Left kidney (tissue), 1 donor: ENCODE measurements at regions not wholly inside any gene's neighbourhood (a gene's known extent, or its start where the extent isn't known, plus 50 kb on each side); places are given as distances from the start of the nearest gene placed in this dataset.

Experiments used
- DNase-seq: peaks from one replicate; pipeline ENCODE4 v3.0.0-alpha.2; 2013

DNA sequence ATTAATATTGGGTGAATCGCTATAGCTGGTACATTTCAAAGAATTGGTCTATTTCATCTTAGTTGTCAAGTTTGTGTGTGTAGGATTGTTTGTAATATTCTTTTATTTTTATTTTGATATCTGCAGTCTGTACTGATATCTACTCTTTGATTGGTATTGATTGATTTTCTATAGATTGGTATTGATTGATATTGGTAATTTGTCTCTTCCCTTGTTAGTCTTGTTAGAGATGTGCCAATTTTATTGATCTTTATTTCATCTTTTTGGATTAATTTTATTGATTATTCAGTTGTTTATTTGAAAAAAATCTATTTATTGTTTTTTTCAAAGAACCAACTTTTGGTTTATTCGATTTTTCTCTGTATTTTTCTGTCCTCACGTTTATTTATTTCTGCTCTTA, 61.4 kb downstream of the TM2D3 start:
- DNase-seq = no peak

DNA sequence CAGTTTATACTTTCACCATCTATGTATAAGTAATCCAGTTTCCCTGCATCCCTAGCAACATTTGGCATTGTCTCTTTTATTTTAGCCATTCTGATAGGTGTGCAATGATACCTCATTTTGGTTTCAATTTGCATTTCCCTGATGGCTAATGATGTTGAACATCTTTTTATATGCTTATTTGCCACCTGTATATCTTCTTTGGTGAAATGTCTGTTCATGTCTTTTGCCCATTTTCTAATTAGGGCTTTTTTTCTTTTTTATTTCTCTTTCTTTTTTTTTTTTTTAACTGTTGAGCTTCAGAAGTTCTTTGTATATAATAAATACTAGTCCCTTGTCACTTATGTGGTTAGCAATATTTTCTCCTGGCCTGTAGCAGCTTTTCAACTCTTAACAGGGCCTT, 68.9 kb downstream of the TM2D3 start:
- no peak for DNase-seq

DNA sequence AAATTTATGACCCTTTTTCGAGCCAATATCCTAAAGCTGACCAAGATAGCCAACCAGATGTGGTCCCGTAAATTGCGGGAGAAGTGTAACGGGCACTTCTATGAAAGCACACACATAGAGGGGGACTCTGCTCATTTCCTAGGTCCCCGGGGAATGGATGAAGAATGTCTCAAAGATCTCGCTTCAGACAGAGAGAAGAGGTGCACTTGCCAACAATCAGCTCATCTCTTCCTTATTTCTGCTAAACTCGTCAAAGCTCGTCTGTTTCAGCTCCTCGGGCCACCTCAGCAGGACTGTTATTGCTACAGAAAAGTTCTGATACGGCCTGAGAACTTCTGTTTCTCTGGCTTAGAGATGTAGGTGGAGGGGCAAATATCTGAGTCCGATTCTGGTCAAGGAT, 71.8 kb downstream of the TM2D3 start:
- no peak for DNase-seq

DNA sequence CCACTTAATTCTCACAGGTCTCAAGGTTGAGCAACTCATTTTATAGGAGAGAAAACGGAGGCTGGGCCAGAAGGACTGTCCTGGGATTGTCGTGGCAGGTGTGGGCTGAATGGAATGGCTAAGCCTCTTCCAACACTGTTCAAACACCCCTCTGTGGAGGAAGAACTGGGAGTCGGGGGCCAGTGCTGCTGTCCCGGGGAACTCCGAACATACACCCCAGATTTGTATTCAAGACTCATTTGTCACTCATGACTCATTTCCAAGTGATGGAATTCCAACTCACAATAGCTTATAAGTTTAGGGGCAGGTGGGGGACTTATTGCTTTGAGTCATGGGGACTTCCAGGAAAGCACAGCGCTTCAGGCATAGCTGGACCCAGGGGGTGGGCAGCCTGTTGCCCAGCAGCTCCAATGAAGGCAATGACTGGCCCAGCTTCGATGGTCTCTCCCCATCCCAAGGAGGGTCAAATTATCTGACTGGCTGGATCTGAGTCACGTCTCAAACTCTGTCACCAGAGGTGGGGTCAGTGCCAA, 72.5 kb downstream of the TM2D3 start:
- no peak for DNase-seq

DNA sequence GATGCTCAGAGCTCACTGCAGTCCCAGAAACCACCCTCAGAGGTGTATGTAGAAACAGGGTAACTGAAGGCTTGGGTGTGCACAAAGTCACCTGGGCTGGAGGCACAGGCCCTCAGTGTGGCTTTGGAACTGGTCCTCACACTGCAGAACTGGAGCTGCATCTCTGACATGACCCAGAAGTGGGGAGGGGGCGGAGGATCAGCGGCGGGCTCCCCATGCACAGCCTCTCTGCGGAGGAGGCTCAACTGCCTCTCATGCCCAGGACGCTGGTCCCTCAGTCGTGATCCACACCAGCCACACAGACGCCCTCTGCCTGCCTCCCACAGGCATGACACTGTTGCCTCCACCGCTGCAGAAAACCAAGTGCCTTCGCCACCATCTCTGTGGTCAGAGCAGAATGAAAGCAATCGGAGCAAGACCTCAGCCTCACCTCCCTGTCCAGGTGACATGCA, 73.7 kb downstream of the TM2D3 start:
- no peak for DNase-seq

DNA sequence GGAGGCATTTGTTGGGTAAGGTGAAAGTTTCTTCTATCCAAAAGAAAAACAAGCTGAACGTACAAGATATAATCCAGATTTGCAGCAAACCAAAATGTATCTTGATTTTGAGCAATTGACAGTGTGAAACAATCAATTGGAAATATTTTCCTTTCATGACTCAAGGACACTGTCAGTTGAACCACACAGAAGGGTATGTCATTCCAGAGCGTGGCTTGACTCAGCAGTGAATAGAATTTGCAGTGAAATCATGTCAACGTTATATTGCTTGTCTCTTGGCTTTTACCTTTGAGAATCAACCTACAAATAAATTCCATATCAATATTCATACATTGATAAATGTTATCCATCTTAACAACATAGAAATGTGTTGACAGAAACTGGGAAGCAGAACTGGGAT, 78.2 kb downstream of the TM2D3 start:
- DNase-seq = no peak

DNA sequence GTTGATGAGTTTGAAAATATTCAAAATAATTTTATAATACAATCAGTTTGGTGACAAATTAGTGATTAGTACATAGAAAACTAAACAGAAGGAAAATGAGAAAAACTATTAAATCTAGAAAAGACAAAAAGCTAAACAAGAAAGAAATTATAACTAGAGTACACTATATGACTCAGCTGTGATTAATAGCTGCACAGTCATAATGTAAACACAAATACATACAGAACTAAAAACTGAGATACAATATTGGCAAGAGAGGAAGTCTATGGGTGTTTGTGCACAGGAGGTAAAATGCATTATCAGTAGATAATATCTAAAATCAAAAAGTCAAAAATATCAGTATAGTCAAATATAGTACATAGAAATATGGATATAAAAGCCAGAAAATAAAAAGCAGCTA, 80.7 kb upstream of the PCSK6 start:
- DNase-seq = no peak

DNA sequence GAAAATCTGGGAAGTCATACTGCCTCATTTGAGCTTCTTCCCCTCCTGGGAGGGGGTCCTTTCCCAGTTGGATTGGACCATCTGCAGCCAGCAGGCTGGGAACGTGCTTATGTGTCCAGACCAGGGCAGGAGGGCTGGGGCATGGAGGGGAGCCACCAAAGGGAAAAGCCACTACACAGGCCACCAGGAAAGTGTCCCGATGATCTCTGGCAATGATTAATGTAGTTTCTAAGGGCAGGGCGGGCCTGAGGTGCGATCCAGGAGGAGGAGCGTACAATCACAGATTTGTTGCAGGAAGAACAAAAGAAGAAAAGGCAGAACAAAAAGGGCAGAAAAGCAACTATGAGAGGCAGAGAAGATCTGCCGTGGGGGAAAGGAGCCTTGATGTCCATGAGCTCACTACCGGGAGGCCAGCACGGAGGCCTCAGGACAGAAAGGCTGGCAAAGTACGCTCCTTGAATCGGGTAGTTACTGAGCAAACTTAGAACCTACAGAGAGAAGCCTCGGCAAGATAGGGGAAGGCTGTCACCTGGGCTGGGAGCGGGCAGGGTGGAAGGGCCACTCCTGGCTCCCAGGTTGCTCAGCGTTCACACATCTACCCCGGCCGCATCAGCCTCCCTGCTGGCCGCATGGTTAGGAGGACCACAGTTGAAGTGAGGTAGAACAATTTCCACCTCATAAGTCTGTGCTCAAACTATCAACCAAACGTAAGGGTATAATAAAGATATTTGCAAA, 79.5 kb upstream of the PCSK6 start:
- no peak for DNase-seq

DNA sequence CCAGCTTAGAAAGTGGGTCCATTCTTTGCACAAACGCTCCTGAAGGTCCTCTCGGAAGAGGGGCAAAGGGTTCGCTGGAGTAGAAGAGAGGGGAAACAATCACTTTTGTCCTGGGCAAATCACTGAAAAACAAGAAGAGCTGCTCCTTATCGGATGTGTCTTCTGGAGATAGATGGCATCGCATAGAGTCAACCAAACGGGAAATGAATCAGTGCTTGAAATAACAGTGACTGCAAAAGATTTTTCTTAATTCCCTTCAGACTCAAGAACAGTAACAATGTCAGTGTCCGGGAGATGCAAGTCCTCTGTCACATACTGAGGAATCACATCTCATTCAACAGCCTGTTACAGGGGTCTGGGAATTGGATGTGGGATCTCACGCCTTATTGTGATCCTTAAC, 78.8 kb upstream of the PCSK6 start:
- no peak for DNase-seq

DNA sequence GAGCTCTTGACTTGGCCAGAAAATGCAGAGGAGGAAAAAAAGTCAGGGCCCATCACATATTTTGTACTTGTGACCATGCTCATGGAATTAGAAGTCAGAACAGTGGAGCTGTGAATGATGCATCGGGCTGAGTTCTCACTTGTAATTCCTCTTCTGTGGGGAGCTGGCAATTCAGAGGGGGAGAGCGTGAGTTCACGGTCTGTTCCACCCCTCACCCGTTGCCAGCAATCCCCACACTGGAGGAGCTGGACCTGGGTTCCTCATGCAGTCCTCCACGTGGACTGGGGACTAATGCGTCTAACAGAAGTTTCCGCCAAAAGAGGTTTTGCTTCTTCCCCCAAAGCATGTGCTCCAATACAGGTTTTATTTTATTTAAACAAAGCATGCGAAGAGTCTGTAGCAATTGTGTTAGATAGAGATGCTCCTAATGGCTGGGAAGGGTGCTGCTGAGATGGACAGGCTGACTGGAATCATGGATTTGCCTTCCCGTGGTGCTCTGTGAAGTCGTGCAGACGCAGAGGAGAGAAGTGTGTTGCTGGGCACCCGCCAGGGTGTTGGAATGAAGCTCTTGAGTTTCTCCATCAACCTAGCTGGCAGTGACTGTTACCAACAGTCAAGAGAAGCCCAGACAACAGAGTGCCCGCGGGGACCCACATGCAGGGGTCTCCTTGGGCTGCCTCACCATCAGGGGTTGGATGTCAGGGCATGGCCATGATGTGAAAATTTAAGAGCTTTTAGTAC, 77.4 kb upstream of the PCSK6 start:
- no peak for DNase-seq

DNA sequence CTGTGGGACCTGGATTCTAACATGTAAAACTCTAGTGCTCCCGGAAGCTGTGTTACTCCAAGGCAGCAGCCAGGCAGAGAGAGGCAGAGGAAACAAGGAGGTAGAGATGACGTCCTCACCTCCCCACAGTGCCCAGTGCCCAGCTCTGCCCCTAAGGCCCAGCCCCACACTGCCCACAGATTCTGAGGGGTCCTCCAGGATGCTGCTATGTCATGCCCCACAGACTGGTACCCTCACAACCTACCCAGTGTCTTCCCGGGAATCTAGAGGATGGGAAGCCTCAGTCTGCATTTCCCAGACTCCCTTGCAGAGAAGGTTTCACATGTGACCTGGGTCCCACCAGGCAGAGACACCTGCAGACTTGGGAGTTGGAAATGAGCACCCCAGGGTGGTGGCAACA, 75.9 kb upstream of the PCSK6 start:
- no peak for DNase-seq

DNA sequence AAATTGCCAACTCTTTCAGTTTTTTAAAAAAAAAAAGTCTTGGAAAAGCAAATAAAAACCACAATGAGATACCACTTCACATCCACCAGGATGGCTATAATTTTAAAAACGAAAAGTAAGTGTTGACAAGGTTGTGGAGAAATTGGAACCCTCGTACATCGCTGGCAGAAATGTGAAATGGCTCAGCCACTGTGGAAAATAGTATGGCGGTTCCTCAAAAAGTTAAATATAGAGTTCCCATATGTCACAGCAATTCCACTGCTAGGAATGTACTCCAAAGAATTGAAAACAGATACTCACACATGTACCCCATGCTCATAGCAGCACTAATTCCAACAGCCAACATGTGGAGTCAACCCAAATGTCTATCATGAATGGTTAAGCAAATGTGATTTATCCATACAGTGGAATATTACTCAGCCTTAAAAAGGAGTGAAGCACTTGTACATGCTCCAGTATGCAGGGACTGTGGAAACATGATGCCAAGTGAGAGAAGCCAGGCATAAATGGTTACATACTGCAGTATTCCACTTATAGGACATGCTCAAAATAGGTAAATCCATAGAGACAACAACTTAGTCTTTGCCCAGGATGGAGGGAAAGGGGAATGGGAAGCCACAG, 73.8 kb upstream of the PCSK6 start:
- DNase-seq = no peak

DNA sequence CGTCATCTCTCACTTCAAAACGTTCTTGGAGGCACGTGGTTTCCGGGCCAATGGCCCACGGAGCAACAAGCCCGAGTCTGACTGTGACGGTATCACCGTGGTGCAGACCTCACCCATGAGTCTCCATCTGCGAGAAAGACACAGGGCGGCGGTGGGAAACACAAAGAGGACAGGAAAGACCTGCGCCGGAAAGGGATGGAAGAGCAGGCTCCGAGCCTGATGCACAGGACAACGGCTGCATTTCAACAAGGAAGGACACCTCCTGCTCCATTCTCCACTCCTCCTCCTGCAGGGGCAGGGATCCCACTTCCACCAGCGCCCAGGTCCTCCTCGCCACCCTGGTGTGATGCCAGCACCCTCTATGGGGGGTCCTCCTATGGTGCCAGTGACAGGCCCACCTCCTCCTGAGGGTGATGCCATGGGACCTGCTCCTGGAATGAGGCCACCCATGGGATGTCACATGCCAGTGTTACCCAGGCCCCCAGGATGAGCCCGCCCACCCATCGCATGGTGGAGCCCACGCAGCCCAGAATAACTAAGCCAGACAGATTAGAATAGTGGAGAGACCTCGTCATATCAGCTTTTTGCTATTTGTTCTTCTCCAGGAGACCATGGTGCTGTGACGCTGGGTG, 73.0 kb upstream of the PCSK6 start:
- no peak for DNase-seq

DNA sequence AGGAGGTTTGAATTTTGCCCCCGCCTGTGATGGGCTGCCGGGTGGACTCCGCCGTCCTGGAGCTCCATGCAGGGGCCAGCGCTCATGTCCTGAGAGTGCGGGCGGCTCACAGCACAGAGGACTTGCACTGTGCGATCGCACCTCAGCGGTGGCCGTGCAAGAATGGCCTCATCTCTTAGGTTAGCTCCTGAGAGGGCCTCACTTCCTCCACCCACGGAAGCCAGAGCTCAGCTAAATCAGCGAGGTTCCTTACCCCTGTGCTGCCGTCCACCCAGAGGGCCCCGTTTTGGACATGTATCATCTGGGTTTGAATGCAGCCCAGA, 72.0 kb upstream of the PCSK6 start:
- DNase-seq = no peak

DNA sequence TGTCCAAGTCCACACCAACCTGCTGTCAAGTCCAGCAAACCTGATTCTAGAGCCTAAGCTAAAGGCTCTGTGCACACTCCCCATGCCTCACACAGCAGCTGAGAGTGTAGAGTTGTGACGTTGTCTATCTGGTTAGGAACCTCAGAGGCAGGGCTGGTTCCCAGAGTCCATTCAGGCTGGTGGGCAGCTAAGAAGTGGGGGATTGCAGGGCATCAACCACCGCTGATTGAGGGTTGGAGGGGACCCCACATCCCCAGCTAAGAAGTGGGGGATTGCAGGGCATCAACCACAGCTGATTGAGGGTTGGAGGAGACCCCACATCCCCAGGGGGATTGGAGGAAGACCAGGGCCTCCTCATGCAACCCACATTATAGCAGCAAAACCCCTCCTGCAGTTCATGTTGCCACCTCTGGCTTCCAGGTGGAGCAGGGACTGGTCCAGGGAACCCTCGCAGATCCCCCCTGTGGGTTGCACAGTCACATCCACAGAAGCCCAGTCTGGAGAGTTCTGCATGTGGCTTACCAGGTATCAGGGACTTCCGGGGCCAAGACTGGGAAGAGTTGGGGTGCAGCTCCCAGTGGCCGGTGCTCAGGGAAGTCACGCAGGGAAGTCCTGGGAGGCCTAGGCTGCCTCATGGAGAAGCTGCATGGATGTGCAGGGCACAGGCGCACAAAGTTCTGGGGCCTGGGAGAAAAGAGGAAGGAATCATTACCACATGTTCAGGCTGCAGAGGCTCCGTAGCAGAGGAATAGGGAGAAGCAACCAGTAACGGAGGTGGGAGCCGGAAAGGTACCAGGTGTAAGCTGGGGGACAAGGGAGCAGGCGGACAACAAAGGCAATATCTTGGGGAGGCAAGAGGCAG, 71.4 kb upstream of the PCSK6 start:
- no peak for DNase-seq

DNA sequence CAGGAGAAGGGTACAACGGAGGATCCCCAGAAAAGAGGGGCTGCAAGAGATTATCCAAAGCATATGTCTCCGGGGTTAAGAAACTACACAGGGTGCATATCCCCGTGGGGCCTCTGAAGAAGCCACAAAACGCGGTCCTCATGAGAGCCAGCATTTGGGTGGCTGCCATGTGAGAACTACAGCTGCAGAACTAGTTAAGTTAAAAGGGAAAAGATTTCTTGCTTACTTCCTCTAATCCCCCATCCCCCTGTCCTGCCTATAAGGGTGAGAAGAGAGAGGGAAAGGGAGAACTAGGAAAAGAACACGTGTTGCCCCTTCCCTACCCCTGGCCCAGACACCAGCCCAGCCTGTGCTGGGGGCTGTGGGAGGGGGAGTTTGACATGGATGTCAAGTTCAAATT, 70.4 kb upstream of the PCSK6 start:
- no peak for DNase-seq

DNA sequence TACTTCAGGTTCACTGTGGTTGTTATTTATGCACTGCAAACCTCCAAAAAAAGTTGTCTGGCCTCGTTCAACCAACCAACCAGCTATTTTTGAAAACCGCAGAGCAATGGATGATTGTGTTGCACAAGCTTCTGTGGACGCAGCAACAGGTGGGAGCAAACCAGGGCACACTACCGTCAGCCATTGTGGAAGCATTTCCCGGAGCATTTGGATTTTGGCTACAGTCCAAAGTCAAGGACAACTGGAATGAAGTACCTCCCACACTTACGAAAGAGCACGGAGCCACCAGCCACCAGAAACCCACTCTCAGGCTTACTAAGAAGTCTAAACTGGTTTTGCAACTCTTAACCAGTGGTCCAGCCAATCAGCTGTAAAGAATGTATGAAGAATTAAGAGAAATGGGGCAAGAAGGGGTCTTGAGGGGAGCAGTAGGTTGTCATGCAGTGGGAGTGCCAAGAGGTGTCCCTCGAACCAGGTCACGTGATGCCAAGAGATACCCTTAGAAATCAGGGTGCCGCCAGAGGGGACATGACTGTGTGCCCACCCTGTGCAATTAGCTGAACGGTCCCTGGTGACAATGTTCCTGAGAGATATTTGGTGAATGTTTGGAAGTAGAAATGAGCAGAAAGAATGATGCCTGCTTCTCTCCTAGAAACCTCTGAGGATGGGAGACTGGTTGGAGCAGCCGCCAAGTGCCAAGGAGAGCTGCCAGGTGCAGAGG, 68.9 kb upstream of the PCSK6 start:
- DNase-seq = peak; percentile 14

DNA sequence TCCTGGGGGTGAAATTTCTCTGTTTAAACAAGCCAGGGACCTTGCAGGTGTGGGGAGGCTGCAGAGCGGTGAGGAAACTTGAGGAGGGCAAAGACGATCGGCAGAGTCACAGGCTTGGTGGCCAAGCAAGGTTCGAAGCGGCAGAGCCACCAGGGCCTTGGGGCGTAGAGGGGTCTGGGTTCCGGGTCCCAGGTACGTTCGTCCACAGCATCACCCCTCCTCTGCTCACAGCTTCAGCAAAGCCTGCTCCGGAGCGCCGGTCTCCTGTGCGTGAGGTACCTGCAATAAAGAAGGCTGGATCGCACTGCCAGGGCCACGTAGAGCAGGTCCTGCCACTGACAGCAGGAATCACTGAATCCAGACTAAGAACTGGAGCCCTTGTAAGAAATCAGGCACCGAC, 66.8 kb upstream of the PCSK6 start:
- no peak for DNase-seq

DNA sequence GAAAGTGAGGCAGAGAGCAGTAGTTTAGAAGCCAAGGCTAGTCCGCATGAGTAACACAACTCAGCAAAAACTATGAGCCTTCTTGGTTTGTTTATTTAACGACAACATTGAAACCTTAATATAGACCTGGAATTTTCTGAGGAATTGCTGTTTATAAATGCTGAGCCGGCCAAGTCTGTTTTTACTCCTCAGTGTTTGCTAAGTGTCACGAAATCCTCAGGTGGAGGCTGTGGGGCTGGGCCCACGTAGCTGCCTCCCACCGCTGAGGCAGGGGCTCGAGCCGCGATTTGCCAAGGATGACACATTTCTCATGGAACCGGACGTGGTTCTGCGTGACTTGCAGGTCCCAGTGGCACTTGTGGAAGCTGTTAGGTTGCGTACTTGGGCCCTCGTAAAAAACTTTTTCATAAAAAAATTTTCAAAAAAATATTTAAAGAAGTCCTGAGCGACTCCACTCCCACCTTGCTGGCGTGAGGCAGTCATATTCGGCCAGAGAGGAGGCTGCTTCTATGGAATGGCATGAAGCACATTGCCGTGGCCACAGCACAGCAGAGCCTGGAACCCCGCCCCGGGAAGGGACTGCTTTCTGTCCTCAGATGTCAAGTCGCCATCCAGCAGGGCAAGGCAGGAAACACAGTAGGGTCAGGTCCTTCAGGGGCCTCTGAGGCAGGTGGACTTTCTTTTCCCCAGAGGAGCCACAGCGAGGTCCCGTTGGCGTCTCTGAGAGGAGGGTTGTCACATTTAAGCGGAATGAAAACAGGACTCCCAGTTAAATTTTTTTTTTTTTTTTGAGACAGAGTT, 64.8 kb upstream of the PCSK6 start:
- no peak for DNase-seq
